Motor neuron (in vitro differentiated cells): ENCODE measurements at regions not wholly inside any gene's neighbourhood (a gene's known extent, or its start where the extent isn't known, plus 50 kb on each side); places are given as distances from the start of the nearest gene placed in this dataset.

ENCODE experiments used
- ATAC-seq, 8 experiments: fragments of 200-7000 bp; cut with Tn5 transposase; replicated peaks in 6 of 8; 2 replicates each; pipeline ENCODE4 v1.8.0; 2021; ENCODE audit warnings: mild to moderate bottlenecking in 8 of 8, moderate library complexity in 8 of 8
- H3K27ac ChIP-seq, 2 donors: fragments of 250-450 bp; sonication (Bioruptor Pico); 2 replicates each; pipeline ENCODE4 v1.9.0; 2021; ENCODE audit warnings: antibody characterized with exemption in 2 of 2, mild to moderate bottlenecking in 2 of 2, moderate library complexity in 1 of 2
- H3K4me1 ChIP-seq, 2 donors: fragments of 250-450 bp; sonication (Bioruptor Pico); replicated peaks in 1 of 2; 2 replicates each; pipeline ENCODE4 v1.6.1; 2021; ENCODE audit warnings: antibody characterized with exemption in 2 of 2, mild to moderate bottlenecking in 2 of 2, moderate library complexity in 1 of 2
- H3K4me3 ChIP-seq, 5 donors: fragments of 250-450 bp; sonication (Bioruptor Pico); 2 replicates each; pipeline ENCODE4 v1.9.0; 2021; ENCODE audit warnings: antibody characterized with exemption in 5 of 5, mild to moderate bottlenecking in 5 of 5, moderate library complexity in 4 of 5
- whole genome bisulfite sequencing, 10 experiments: fragments of 450-650 bp; shearing (Covaris generic); methylation state at CpG; one replicate each; pipeline ENCODE4 v1.0.0; 2022; 5-methylcytosine and 5-hydroxymethylcytosine counted together
- in situ Hi-C, 9 experiments: fragments of 400-800 bp; cut with MboI; loops; one replicate each; pipeline ENCODE4 v1.15.0; 2021; ENCODE audit warnings: low sequenced_read_pairs in 9 of 9, low pct_unique_long_range_greater_than_20kb in 2 of 9; ENCODE audit not compliant: unreplicated experiment in 9 of 9

DNA sequence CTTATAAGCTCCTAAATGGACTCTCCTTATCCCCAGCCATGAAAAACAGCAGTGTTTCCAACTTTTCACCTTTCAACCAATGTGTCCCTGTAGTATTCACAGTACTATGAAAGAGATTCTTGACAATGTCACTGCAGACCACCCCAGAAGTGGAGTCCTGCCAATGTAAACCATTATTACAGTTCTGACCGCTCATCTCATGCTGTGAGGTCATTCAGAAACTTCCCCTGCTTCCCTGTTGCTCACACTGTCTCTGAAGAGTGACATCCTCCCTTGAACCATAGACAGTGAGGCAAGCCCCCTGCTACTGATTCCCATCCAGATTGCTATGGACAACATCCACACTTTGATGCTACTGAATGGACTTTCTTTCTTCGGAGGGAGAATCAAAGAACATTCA, 1523.7 kb upstream of the ACVR2A start:
- Histone ChIP-seq H3K4me1 (peaks cover 0 to 2% of the 10 kb centered on the region in 2 donors), H3K27ac (no peak overlapping the region), H3K4me3 (no peak overlapping the region)
- in situ Hi-C loops: no loop called here
- peak in 3 of 8 experiments; percentile 56 to 99 (median 71) for ATAC-seq
- WGBS, 10 experiments: 0 to 88% (median 50%) methylated on average over 1 to 2 of the region's 2 CpGs; no CpG with 5 or more reads in 1 of the 10 experiments

GRCh38 chr2:146317959-146318358, 1526.9 kb upstream of the ACVR2A start:
- peaks cover 0 to 2% of the 10 kb centered on the region in 2 donors for H3K4me1 ChIP-seq
- in situ Hi-C loops: no loop called here
- no peak overlapping the region for H3K27ac ChIP-seq
- peak in 2 of 8 experiments; percentile 73 to 74 for ATAC-seq
- 0 to 100% (median 86%) methylated on average over 1 to 2 of the region's 2 CpGs; no CpG with 5 or more reads in 3 of the 10 experiments for WGBS, 10 experiments
- no peak overlapping the region for H3K4me3 ChIP-seq

DNA sequence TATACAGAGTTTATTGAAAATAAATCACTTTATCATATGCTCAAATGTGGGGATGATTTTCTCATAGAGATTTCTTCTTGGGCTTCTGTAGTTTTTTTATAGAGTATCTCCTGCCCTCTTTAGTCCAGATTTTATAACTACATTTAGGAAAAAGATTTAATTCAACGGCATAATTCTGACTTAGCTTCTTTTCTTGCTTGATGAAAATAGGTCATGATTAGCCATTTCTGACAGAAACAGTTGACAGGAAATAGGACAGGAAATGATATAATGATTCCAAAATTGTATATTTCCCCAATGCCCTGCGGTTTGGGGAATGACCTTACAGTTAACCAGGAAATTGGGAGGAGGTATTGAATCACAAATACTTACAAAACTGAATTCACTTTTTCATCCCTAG, 1531.9 kb upstream of the ACVR2A start:
- WGBS, 10 experiments: 0 to 94% (median 38%) methylated on average over 1 to 2 of the region's 2 CpGs; no CpG with 5 or more reads in 2 of the 10 experiments
- H3K4me3 ChIP-seq: no peak overlapping the region
- no peaks in the 10 kb centered on the region for H3K4me1 ChIP-seq
- H3K27ac ChIP-seq: no peak overlapping the region
- ATAC-seq: peak in 2 of 8 experiments; percentile 42 to 49
- in situ Hi-C loops: no loop called here

- H3K27ac ChIP-seq: no peak overlapping the region
- in situ Hi-C loops: no loop called here
Measured at GRCh38 chr2:146305164-146305563, 1539.7 kb upstream of the ACVR2A start.

DNA sequence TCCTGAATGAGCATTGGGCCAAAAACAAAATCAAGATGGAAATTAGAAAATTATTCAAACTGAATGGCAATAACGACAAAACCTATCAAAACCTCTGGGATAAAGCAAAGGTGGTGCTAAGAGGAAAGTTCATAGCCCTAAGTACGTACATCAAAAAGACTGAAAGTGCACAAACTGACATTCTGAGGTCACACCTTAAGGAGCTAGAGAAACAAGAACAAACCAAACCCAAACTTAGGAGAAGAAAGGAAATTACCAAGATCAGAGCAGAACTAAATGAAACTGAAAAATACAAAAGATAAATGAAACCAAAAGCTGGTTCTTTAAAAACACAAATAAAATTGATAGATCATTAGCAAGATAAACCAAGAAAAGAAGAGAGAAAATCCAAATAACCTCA, 1543.5 kb upstream of the ACVR2A start:
- H3K27ac ChIP-seq: no peak overlapping the region
- H3K4me3 ChIP-seq: no peak overlapping the region
- in situ Hi-C loops: no loop called here
- WGBS, 10 experiments: 31 to 90% (median 65%) methylated on average over 1 to 2 of the region's 2 CpGs
- no peak for ATAC-seq
- no peaks in the 10 kb centered on the region for H3K4me1 ChIP-seq

More at GRCh38 chr2:146305164-146305563, 1539.7 kb upstream of the ACVR2A start:
- WGBS, 10 experiments: 57 to 100% (median 89%) methylated on average over 1 to 3 of the region's 3 CpGs
- Histone ChIP-seq H3K4me3 (no peak overlapping the region), H3K4me1 (no peaks in the 10 kb centered on the region)
- ATAC-seq: no peak

- in situ Hi-C loops: no loop called here
- 12 to 100% (median 94%) methylated on average over 1 of the region's 1 CpG; no CpG with 5 or more reads in 1 of the 10 experiments for WGBS, 10 experiments
- H3K4me1 ChIP-seq: no peaks in the 10 kb centered on the region
- H3K4me3 ChIP-seq: no peak overlapping the region
- H3K27ac ChIP-seq: no peak overlapping the region
- ATAC-seq: no peak
Measured at GRCh38 chr2:146295080-146295670, 1549.7 kb upstream of the ACVR2A start.

DNA sequence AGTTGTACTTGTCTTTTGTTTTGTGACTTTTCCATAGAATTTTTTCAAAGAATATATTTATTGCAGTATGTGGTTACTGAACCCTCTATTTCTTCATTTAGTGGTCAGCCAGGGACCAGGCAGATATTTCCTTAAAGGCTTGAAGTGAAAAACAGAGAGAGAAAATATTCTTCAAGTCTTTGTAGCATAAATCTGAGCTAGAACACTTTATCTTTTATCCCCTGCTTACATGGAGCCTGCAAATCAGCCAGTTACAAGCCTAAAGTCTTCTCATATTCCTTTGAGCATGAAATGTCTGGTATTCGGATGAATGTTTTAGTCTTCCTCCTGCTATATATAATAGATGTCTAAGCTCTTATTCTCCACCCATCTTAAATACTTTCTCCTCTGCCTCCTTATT, 1557.5 kb upstream of the ACVR2A start:
- 71 to 100% (median 100%) methylated on average over 1 of the region's 1 CpG; no CpG with 5 or more reads in 3 of the 10 experiments for WGBS, 10 experiments

GRCh38 chr2:146278881-146279280, 1565.9 kb upstream of the ACVR2A start:
- H3K27ac ChIP-seq: no peak overlapping the region
- H3K4me1 ChIP-seq: no peaks in the 10 kb centered on the region
- no peak for ATAC-seq
- H3K4me3 ChIP-seq: no peak overlapping the region
- in situ Hi-C loops: no loop called here
- 50 to 100% (median 90%) methylated on average over 1 to 2 of the region's 2 CpGs for WGBS, 10 experiments

More for the DNA sequence above, 1557.5 kb upstream of the ACVR2A start:
- Histone ChIP-seq H3K4me1 (no peaks in the 10 kb centered on the region), H3K4me3 (no peak overlapping the region), H3K27ac (no peak overlapping the region)
- no peak for ATAC-seq
- in situ Hi-C loops: no loop called here

- in situ Hi-C loops: no loop called here
- Histone ChIP-seq H3K27ac (no peak overlapping the region), H3K4me1 (no peaks in the 10 kb centered on the region), H3K4me3 (no peak overlapping the region)
- ATAC-seq: no peak
Measured at GRCh38 chr2:146271131-146271831, 1573.5 kb upstream of the ACVR2A start.

DNA sequence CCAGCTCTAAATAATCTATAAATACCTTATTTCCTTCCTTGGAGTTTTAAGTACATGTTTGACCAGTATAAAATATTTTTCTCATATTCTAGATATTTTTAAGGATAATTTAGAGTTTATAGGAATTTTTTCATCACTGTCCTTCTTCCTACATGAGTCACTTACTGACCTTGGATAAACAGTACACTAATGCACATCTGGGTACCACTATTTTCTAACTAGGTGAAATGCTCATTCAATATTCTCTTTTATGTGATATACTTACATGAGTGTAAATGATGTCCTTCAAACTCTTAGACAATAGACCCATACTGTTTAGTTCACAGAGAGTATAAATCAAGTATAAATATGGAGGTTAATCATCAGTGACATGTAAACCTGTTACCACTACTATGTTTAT, 1574.2 kb upstream of the ACVR2A start:
- in situ Hi-C loops: no loop called here

GRCh38 chr2:146267093-146267492, 1577.7 kb upstream of the ACVR2A start:
- Histone ChIP-seq H3K4me3 (no peak overlapping the region), H3K4me1 (peaks cover 0 to 3% of the 10 kb centered on the region in 2 donors), H3K27ac (no peak overlapping the region)
- ATAC-seq: no peak
- in situ Hi-C loops: no loop called here

More for the DNA sequence above, 1574.2 kb upstream of the ACVR2A start:
- no peak for ATAC-seq
- no peaks in the 10 kb centered on the region for H3K4me1 ChIP-seq
- no peak overlapping the region for H3K4me3 ChIP-seq
- H3K27ac ChIP-seq: no peak overlapping the region

DNA sequence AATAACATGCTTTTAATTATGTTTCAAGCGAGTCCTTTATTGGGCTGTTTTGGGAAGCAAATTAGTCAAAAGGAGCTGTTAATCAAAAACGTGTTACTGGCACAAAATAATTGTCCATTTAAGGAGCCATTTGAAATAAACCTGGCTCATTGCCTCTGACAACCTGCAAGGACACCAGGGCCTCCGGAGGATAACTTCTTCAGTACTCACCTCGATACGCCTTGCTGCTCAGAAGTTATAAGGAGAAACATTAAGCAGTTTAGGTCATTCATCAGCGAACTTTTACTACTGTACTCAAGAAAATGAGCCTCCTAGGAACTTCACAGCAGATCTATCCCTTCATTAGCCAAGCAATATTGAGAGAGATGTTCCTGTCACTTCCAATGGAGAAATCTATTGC, 1579.2 kb upstream of the ACVR2A start:
- in situ Hi-C loops: no loop called here
- Histone ChIP-seq H3K4me3 (no peak overlapping the region), H3K4me1 (peaks cover 0 to 3% of the 10 kb centered on the region in 2 donors), H3K27ac (no peak overlapping the region)
- 20 to 90% (median 76%) methylated on average over 4 to 6 of the region's 6 CpGs; no CpG with 5 or more reads in 1 of the 10 experiments for WGBS, 10 experiments
- no peak for ATAC-seq

DNA sequence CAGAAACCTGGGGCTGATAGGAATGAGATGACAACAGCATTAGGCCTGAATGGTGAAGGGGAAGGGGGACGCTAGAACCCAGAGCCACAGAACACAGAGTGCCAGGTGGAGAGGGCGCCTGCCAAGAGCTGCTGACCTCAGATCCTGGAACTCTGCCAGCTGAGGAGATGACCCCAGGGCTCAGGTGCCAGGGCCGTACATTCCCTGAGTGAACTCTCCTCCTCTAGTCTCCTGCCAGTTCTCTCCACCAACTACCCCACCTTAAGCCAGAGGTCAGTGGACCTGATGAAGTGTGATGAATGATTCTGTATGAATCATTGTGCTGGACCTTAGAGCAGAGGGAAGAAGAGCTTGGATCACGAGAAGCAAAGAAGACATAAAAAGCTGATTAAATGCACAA, 1582.2 kb upstream of the ACVR2A start:
- ATAC-seq: no peak
- H3K4me1 ChIP-seq: peaks cover 0 to 10% of the 10 kb centered on the region in 2 donors
- in situ Hi-C loops: no loop called here
- no peak overlapping the region for H3K27ac ChIP-seq
- 60 to 90% (median 85%) methylated on average over 1 to 3 of the region's 4 CpGs; no CpG with 5 or more reads in 4 of the 10 experiments for WGBS, 10 experiments
- H3K4me3 ChIP-seq: no peak overlapping the region

DNA sequence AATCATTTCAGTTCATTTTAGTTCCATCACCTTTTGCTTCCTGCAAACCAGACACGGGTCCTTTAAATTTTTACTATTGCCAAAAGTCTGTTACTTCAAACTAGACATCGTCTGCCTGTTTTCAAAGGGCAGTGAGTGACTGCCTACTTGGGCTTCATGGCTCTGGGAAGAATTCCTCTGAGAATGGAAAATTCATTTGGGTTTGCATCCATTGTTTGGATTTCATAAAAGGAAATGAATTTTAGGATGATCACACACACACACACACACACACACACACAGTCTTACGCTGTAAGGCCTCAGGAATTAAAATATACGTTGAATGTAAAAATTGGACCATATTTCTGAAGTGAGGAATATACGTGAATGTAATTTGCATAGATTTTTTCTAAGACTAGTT, 1584.3 kb upstream of the ACVR2A start:
- peaks cover 0 to 10% of the 10 kb centered on the region in 2 donors for H3K4me1 ChIP-seq
- H3K27ac ChIP-seq: no peak overlapping the region
- no peak for ATAC-seq
- in situ Hi-C loops: no loop called here
- H3K4me3 ChIP-seq: no peak overlapping the region
- 28 to 100% (median 90%) methylated on average over 1 to 5 of the region's 5 CpGs for WGBS, 10 experiments
